C4-2B (cell line): ENCODE measurements at regions not wholly inside any gene's neighbourhood (a gene's known extent, or its start where the extent isn't known, plus 50 kb on each side); places are given as distances from the start of the nearest gene placed in this dataset.

Source experiments
- ZFX ChIP-seq: fragments of 450-650 bp; IDR thresholded peaks from 2 replicates; pipeline ENCODE4 v1.6.1; 2017
- TF ChIP-seq, protein P1 (sequence below): fragments of 450-650 bp; conservative IDR thresholded peaks from 2 replicates; pipeline ENCODE4 v1.5.1; 2017; ENCODE audit warnings: mild to moderate bottlenecking

DNA sequence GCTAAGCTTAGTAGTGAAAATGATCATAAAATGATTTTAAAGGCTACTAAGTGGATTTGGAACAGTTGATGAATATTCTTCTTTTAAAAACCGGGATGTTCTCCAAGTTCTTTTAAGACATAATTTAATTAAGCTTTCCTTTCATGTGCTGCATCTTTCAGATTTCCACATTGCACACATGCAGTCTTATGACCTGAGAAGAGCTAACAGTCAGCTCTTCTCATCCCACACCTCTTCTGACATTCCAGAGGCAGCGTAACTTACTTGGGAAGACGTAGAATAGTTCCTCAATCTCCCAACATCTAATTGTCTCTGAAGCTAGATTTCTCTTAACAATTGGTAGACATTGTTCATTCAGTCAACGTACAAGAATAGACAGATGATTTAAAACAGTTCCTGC lies 181.8 kb downstream of the SP3 start:
- TF ChIP-seq, protein P1, sequence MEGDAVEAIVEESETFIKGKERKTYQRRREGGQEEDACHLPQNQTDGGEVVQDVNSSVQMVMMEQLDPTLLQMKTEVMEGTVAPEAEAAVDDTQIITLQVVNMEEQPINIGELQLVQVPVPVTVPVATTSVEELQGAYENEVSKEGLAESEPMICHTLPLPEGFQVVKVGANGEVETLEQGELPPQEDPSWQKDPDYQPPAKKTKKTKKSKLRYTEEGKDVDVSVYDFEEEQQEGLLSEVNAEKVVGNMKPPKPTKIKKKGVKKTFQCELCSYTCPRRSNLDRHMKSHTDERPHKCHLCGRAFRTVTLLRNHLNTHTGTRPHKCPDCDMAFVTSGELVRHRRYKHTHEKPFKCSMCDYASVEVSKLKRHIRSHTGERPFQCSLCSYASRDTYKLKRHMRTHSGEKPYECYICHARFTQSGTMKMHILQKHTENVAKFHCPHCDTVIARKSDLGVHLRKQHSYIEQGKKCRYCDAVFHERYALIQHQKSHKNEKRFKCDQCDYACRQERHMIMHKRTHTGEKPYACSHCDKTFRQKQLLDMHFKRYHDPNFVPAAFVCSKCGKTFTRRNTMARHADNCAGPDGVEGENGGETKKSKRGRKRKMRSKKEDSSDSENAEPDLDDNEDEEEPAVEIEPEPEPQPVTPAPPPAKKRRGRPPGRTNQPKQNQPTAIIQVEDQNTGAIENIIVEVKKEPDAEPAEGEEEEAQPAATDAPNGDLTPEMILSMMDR: no peak
- no peak for TF ChIP-seq ZFX
